GM18870 (cell line): ENCODE measurements at regions not wholly inside any gene's neighbourhood (a gene's known extent, or its start where the extent isn't known, plus 50 kb on each side); places are given as distances from the start of the nearest gene placed in this dataset.
"Not testable (repeated sequence)": the region's sequence is repeated elsewhere in the genome, so short reads cannot be mapped to it uniquely, and the experiment has no call there.

Source experiments
- ATAC-seq: cut with Tn5 transposase; IDR thresholded peaks from one replicate; pipeline ENCODE4 v1.9.1; 2021; ENCODE audit warnings: moderate library complexity; ENCODE audit not compliant: unreplicated experiment

DNA sequence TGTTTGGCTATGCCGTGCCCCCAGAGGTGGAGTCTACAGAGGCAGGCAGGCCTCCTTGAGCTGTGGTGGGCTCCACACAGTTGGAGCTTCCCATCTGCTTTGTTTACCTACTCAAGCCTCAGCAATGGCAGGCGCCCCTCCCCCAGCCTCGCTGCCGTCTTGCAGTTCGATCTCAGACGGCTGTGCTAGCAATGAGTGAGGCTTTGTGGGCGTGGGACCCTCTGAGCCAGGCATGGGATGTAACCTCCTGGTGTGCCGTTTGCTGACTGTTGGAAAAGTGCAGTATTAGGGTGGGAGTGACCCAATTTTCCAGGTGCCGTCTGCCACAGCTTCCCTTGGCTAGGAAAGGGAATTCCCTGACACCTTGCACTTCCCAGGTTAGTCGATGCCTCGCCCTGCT is 652.8 kb upstream of the EEF2KMT start:
- ATAC-seq, result not testable (repeated sequence)

DNA sequence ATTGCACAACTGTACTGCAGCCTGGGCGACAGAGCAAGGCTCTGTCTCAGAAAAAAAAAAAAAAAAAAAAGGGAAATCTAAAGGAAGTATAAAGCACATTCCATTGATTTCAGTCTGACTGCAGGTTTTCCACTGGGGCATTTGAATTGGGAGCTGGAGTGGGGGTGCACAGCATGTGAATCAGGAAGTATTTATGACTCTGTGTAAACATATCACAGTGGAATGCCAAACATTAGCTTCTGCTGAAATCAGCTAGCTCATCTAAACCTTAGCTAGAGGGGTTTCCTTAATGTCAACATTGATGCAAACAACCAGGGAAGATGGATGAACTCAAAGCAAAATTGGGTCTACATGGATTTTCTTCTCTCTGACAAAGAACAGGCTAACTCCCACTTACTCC is 641.0 kb upstream of the EEF2KMT start:
- no peak for ATAC-seq

DNA sequence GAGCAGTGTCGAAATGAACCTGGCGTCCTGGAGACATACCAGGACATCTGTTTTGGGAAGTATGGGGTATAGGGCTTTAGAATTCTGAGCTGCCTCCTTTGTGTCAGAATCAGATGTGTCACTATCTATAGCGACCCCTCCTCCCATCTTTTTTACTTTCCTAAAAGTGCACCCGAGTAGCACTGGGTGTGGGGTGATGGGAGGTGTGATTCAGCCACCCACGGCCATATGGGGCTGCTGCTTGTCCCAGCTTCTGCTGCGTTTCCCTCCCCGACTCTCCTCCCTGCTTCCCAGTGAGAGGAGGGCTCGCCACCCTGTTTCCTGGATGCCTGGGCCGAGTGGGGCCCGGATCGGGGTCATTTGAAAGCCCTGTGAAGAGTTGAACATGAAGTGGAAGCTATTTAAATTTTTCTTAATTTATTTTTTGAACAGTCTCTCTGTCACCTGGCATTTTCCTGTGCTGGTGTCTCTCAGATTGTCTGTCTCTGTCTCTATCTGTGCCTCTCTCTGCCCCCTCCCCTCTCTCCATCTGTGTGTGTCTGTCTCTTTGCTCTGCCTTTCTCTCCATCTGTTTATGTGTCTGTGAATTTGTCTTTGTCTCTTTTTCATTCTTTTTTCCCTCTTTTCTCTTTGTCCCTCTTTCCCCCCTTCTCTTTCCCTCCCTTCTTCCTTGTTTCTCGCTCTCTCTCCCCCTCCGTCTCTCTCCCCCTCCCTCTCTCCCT is 638.8 kb upstream of the EEF2KMT start:
- no peak for ATAC-seq

DNA sequence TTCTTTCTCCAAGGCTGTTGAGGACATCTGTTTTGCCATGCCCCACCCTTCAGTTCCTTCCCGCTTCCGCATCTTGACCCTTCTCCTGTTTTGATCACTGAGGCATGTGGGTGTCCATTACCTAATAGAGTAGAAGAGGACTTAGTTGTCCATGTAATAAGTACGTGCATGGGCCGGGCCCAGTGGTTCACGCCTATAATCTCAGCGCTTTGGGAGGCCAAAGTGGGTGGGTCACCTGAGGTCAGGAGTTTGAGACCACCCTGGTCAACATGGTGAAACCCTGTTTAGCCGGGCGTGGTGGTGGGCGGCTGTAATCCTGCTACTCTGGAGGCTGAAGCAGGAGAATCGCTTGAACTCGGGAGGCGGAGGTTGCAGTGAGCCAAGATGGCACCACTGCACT is 637.8 kb upstream of the EEF2KMT start:
- ATAC-seq, result no peak

DNA sequence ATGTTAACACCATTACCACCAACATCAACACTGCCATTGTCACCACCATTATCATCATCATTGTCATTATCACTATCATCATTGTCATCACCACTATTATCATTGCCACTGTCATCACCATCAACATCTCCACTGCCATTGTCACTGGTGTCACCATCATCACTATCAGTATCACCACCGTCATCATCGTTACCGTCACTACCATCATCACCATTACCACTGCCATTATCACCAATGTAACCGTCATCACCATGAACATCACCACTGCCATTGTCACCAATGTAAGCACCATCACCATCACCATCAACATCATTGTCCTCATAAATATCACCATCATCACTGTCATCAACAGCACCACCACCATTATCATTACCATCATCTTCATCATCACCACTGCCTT is 633.2 kb upstream of the EEF2KMT start:
- no peak for ATAC-seq

DNA sequence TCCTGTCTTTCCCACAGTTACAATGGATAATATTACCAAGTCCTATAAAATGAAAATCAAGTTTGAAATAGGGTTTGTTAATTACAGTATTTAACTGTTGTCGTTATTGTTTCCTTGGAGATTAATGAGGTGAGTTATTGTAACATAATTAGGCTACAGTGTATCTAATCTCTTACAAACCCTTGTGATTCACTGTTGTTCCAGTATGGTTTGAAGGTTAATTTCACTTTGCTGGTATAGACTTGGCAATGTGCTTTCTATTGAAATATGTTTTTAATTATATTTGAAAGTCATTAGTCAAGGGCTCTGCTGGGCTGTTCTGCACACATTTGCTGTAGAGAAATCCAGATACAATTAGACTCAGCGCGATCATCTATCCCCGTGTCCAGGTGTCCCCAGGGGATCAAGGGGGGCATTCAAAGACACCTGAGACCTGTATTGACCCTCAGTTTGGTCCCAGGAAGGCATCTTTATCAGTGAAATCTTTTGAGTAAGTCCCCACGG is 624.6 kb upstream of the EEF2KMT start:
- ATAC-seq, result no peak

DNA sequence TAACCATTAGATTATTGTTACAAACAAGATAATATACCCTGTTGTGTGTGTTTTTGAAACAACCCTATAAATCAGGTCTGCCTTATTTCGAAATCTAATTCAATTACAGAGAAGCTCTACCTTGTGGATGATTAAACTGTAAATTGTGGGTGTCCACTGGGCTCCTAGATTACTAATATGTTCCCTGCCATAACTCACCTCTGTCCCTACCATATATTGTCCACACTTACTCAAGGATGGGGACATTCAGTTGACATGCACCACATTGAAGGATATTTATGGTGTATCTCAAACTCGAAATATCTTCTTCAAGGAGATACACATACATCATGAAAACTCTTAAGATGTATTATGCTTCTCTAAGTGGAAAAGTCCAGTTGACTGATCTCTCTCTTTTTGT is 617.6 kb upstream of the EEF2KMT start:
- no peak for ATAC-seq

DNA sequence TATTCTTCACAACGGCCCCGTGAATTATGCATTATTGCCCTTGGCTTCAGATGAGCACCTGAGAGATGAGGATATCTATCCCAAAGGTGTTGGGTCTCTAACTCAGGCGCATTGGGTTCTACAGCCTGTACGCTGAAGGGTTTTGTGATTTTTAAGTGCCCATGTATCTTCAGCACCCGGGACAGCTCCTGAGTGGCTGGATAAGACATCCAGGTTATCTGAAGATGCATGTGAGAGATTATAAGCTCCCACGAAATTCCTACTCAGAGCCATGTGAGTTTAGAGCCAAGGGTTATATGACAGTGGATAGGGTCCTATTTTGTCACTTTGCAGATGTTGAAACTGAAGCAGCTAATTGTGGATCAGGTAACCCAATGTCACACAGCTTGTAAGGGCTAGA is 612.3 kb upstream of the EEF2KMT start:
- no peak for ATAC-seq

DNA sequence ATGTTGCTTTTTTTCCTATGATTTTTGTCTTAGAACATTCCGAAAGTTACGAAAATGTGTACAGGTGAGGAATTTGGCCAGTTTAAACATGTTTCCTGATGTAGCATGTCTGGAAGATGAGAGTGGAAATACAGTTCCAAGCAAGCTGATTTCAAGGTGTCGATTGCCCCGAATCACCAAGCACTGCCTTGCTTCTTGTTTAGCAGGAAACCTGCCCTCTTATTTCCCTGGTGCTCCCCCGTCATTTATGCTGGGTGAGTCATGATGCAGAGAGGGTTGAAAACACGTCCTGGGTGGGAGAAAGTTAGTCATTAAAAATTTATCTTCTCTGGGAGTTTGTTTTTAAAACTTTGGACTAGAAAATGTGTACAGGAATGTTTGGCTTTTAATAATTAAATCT is 608.6 kb upstream of the EEF2KMT start:
- no peak for ATAC-seq

DNA sequence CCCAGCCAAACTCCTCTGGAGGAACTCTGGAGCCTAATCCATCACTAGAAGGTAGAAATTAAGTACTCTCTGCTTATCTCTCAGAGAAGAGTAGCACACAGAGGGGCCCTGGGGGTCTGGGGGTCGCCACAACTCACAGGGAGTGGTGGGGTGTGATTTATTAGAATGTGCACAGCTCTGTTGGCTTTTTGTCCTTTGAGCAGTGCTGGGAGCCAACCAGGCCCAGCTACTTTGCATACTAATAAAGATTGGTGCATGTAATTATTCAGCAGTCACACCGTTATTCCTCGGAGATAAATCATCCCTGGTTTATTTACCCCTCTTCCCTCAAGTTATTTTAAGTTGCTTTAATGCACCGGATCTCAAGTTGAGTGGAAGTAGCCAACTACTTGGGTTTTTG is 606.7 kb upstream of the EEF2KMT start:
- no peak for ATAC-seq

DNA sequence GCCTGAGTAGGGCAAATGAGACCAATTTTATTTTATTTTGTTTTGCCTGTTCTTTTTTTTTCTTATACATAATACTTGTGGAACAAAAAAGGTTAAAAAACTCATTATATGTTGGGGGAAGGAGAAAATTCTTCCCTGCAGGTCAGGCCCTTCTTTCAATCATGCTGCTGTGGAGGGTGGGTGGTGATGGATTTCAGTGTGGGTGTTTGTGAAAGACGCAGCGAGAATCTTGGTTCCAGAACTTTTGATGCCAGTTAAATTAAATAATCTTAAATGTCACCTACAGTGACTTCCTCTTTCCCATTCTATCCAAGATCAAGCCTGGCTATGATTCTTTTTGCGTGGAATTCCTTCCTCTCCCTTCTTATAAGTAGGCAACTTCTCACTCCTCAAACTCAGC is 595.8 kb upstream of the EEF2KMT start:
- ATAC-seq, result no peak

DNA sequence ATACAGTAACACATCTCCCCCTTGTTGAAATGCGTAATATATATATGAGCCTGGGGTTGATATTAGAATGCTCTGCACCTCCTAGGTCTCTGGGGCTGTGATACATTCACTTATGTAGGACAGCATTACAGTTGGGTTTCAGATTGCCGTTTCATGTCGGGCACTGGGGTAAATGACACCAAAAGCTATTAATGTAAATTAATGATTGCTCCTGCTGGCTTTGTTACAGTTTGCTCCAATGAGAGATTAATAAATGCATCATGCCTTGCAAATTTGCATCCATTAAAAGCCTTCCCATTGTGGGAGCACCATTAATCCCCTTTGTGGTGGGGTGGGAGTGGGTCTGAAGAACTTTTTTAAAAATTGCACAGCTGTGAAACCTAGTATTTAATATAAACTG is 584.4 kb upstream of the EEF2KMT start:
- ATAC-seq, result no peak

DNA sequence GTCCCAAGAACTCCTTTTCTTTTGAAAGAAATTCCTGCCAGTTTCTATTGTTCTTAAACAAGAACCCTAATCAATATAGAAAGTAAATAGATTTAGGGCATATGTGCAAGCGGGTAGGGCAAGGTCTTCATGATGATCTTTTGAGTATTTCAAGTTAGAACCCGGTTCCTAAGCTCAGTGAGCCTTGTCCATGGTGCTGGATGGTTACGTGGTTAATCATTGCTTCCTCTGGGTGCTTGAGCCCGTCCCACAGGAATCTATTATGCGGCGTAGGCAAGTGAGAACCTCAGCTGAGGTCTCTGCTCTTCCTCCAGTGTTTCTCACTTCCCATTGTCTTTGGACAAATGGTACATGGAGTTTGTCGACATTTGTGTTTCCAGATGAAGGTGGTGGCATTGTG is 580.8 kb upstream of the EEF2KMT start:
- ATAC-seq, result no peak

DNA sequence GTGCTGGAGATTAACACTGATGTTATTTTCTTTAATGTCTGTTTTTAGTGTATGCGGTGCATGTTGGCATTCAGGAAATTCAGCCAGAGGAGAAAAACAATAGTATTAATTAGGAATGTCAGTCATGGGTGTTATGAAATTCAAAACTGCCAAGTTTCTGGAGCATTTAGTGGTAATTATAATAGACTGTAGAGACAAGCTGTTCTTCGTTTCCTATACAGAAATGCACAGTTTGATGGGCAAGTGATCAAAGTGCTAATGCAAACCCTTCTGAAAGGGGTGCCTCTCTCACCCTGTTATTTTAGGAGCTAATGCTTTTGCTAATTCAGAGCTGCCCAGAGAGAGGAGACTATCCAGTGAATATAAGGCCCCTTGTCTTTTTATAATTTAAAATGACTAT is 573.8 kb upstream of the EEF2KMT start:
- ATAC-seq, result no peak

DNA sequence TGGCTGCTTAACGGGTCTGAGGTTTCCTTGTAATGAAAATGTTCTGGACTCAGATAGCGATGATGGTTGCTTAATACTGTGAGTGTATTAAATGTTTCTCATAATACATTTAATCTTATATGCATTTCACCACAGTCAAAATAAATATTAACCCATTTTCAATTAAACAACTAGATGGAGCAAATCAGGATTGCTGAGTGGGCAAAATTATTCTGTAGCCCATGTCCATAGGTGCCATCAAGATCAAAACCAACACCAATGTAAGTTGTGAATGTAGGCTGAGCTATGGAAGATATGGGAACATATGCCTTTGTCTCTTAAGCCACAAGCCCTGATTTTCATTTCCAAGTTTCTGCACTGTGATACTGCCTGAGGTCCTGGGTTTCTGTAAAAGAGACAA is 572.6 kb upstream of the EEF2KMT start:
- no peak for ATAC-seq

DNA sequence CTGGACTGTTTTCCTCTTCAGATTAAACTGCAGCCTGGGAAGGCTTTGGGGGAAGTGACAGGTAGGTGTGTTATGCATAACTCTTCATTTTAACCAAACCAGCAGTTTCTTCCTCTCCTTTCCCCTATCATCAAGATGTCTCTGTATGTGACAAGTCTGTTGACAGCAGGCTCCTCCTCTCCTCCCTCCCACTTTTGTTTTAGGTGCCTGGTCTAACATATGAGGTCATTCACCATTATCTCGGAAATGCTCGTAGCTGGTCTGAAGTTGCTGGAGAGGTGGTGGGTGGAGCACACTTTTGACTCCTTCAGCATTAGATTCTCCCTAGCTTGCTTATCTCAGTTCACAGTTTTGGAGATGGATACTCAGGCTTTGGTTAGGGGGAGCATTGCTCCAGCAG is 571.0 kb upstream of the EEF2KMT start:
- ATAC-seq, result no peak

DNA sequence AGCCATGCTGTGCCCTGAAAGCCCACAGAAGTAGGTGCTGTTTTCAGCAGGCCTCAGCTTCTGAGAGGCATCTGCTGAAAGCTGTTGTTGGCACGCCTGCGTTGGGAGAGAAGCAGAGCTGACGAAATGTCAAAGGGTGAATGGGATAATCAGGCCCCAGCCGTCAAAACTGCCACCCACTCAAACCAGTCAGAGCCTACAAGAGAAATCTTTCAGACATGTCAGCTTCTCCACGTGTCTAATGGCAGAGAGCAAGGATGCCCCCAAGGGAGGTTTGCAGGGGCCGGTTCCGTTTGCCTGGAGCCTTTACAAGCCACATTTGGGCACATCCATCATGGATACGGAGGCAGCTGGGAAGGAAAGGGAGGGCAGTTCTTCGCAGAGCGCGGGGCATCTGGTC is 568.2 kb upstream of the EEF2KMT start:
- ATAC-seq, result no peak

DNA sequence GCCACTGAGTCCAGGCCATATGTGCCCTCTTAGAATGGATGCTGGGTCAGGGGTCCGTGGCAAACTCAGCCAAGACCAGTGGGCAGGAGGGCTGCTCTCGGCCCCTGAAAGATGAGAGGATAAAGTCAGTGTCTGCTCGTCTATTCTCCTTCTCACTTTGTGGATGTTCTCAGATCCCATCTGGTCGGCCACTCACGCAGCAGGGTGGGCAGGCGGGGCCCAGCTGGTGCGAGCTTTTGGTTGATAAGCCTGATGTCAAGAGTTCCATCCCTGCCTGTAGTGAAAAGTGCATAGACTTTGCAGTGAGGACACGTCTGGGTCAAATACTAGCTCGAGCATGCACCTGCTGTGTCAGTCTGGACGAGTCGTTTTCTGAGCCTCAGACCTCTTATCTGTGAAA is 556.2 kb upstream of the EEF2KMT start:
- no peak for ATAC-seq

DNA sequence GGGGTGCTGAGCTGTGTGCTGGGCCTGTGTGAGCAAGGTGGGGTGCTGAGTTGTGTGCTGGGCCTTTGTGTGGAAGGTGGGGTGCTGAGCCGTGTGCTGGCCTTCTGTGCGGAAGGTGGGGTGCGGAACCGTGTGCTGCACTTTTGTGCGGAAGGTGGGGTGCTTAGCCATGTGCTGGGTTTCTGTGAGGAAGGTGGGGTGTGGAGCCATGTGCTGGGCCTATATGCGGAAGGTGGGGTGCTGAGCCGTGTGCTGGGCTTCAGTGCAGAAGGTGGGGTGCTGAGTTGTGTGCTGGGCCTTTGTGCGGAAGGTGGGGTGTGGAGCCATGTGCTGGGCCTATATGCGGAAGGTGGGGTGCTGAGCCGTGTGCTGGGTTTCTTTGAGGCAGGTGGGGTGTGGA is 555.4 kb upstream of the EEF2KMT start:
- no peak for ATAC-seq

DNA sequence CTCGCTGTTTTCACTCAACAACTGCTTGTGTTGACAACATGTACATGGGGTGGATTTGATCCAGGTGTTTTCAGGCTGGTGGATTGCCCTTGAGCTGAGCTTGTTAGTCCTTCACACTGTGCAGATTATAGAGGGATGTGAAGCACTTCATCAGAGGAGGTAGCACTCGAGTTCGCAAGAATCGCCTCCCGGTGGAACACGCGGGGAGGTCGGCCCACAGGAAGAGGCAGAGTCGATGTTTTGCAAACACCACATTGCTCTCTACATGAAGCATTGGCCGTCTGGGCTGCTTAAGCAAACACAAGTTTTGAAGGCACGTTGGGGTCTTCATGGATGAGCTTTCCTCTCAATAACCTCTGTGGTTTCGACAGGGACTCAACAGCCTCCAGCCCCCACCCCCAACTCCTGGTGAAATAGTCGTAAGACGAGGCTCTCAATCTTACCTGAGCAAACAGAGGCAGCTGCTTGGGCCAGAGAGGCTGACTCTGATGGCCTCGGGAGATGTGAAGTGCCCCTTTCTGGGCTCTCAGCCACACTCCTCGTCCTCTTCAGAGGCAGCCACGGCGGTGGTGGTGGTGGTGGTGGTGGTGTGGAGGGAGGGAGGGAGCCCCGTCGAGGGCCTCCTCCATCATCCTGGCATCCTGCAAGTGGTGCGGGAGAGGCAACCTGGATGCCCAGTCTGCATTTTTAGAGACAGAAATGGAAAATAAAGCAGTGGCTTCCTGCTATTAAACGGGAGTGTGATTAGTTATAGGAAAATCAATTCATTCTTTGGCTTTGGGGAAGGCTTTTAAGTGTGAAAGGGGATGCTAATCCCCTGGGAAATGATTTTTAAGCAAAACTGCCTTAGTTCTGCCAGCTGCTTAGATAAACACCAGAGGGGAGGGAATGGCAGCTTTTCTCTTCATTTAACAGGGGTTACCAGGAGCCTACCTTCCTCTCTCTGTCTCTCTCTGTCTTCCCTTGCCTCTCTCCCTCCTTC is 552.5 kb upstream of the EEF2KMT start:
- ATAC-seq, result no peak

DNA sequence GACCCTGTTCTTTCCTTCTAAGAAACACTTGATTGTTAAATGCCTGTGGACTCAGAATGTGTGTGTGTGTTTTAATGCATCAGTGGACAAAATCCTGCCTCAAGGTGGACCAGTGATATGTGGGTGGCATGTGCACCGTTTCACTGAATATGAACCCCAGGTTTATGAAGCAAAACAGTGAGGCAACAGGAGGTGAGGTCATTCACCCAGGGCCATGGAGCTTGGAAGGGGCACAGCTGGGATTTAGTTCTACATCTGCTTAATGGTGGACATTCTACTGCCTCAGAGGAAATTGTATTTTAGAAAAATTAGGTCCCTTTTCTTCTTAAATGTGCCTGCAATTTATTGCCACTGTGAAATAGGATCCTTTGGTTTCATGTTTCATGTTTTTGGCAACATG is 549.5 kb upstream of the EEF2KMT start:
- ATAC-seq, result no peak

DNA sequence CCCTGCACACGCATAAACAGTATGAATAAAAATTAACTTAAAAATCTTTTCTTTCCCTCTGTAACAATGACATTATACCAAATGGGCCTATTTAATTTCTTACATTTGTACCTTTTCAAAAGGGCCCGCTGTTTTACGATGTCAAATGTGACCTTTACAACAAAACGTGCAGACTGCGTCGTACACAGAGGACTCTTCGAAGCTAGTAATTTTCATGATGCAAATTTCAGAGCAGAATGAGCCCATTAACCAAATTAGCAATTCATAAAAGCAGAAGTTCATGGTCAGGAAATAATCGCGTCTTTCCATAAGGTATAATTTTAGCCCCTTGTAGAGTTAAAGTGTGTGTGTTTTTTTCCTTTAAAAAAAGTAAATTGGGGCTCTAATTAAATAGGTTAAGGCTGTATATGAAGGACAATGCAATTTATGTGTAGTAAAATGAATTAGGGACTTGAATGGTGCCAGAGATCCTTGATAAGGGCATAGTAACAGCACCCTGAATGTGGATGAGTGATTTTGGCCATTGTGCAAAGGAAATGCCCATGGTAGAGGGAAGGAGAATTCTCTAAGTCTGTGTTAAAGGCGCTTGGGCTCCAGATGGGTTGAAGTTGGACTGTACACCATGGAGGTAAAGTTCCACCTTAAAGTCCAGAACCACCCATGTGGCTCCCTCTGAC is 546.4 kb upstream of the EEF2KMT start:
- no peak for ATAC-seq
